ENCODE measurements at regions not wholly inside any gene's neighbourhood (a gene's known extent, or its start where the extent isn't known, plus 50 kb on each side); places are given as distances from the start of the nearest gene placed in this dataset.

DNA sequence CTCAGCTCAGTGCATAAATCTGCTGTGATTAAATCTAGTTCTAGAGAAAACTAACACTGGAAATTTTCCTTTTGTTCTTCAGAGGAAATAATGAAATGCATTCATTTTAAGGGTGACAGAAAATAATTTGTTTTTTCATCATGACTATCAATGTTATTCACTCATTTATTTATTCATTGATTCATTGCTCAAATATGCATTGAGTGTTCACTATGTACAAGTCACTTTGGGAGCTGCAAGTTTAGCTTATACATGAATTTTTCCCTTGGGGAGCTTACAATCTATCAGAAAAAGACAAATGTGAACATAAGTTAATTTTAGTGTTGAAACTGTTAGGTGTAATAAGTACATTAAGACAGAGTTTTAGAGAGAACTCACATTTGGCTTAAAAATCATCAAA lies 897.8 kb downstream of the CENPC start:
- no peak for TF ChIP-seq CTCF (IDR thresholded peaks at IDR 0.05)
- TF ChIP-seq POLR2AphosphoS5 (IDR thresholded peaks at IDR 0.05), result no peak
- no peak for TF ChIP-seq POLR2A (IDR thresholded peaks at IDR 0.05)
